Activated CD4-positive, alpha-beta memory T cell treated with anti-CD3 and anti-CD28 coated beads, Interleukin-2, amount 10 ng/mL, durations not matched to agents 7 days and 5 days (primary cell): ENCODE measurements at regions not wholly inside any gene's neighbourhood (a gene's known extent, or its start where the extent isn't known, plus 50 kb on each side); places are given as distances from the start of the nearest gene placed in this dataset.

Experiments used
- CTCF ChIA-PET: fragments of 350-600 bp; sonication (Branson Sonifier 250); formaldehyde crosslinking; loops from one replicate; lab custom pipeline; 2021; ENCODE audit warnings: antibody characterized with exemption, inconsistent platforms; lab: Charles Lee
- POLR2A ChIA-PET: fragments of 350-600 bp; sonication (Branson Sonifier 250); formaldehyde crosslinking; loops from one replicate; lab custom pipeline; 2021; ENCODE audit warnings: antibody characterized with exemption; lab: Charles Lee
- DNase-seq: peaks from one replicate; pipeline ENCODE4 v3.0.0-alpha.2; 2020
- H3K27ac Mint-ChIP-seq: one replicate; pipeline ENCODE4 v1.8.0; 2021; ENCODE audit warnings: mild to moderate bottlenecking, mixed read lengths
- H3K27me3 Mint-ChIP-seq: one replicate; pipeline ENCODE4 v1.8.0; 2021; ENCODE audit warnings: mixed read lengths
- H3K36me3 Mint-ChIP-seq: one replicate; pipeline ENCODE4 v1.8.0; 2021; ENCODE audit warnings: low read depth, mixed read lengths
- H3K4me1 Mint-ChIP-seq: one replicate; pipeline ENCODE4 v1.8.0; 2021; ENCODE audit warnings: mixed read lengths
- H3K4me3 Mint-ChIP-seq: one replicate; pipeline ENCODE4 v1.8.0; 2021; ENCODE audit warnings: mild to moderate bottlenecking, mixed read lengths
- H3K9me3 Mint-ChIP-seq: one replicate; pipeline ENCODE4 v1.8.0; 2021; ENCODE audit warnings: mixed read lengths

- H3K27ac Mint-ChIP-seq: no peak overlapping the region
- POLR2A ChIA-PET: no interaction called here
- H3K9me3 Mint-ChIP-seq: no peaks in the 10 kb centered on the region
- H3K27me3 Mint-ChIP-seq: no peaks in the 10 kb centered on the region
- H3K36me3 Mint-ChIP-seq: no peaks in the 10 kb centered on the region
- CTCF ChIA-PET: interaction anchor here (1.9 kb wide), 1 partner anchor 190 kb away, joined by 10 read pairs; no protein-coding TSS in a partner anchor
- no peak overlapping the region for H3K4me3 Mint-ChIP-seq
- no peak for DNase-seq
- H3K4me1 Mint-ChIP-seq: no peaks in the 10 kb centered on the region
Measured at GRCh38 chr13:31427151-31428100, 227.7 kb downstream of the B3GLCT start.

GRCh38 chr13:31431722-31432137 lies 232.0 kb downstream of the B3GLCT start:
- Mint-ChIP-seq H3K27ac (no peak overlapping the region), H3K27me3 (peaks cover 6% of the 10 kb centered on the region), H3K36me3 (no peaks in the 10 kb centered on the region), H3K9me3 (no peaks in the 10 kb centered on the region), H3K4me3 (no peak overlapping the region), H3K4me1 (no peaks in the 10 kb centered on the region)
- DNase-seq: peak; percentile 60
- POLR2A ChIA-PET: no interaction called here
- CTCF ChIA-PET: interaction anchor here (0.6 to 1.4 kb wide), 8 partner anchors 9 to 543 kb away, joined by 3 to 6 read pairs (median 4); no protein-coding TSS in a partner anchor

- H3K27me3 Mint-ChIP-seq: peaks cover 15% of the 10 kb centered on the region
- CTCF ChIA-PET: interaction anchor here (1.2 to 1.4 kb wide), 3 partner anchors 9 to 23 kb away, joined by 3 to 10 read pairs (median 3); no protein-coding TSS in a partner anchor
- no peaks in the 10 kb centered on the region for H3K4me1 Mint-ChIP-seq
- no peak for DNase-seq
- no peak overlapping the region for H3K27ac Mint-ChIP-seq
- POLR2A ChIA-PET: no interaction called here
- H3K4me3 Mint-ChIP-seq: no peak overlapping the region
- H3K9me3 Mint-ChIP-seq: no peaks in the 10 kb centered on the region
- no peaks in the 10 kb centered on the region for H3K36me3 Mint-ChIP-seq
Measured at GRCh38 chr13:31433207-31433606, 233.4 kb downstream of the B3GLCT start.

- Mint-ChIP-seq H3K27ac (no peak overlapping the region), H3K4me3 (no peak overlapping the region), H3K36me3 (no peaks in the 10 kb centered on the region), H3K4me1 (no peaks in the 10 kb centered on the region), H3K27me3 (peaks cover 18% of the 10 kb centered on the region), H3K9me3 (no peaks in the 10 kb centered on the region)
- CTCF ChIA-PET: interaction anchor here (1.2 to 1.4 kb wide), 3 partner anchors 9 to 23 kb away, joined by 3 to 10 read pairs (median 3); no protein-coding TSS in a partner anchor
- no peak for DNase-seq
- POLR2A ChIA-PET: no interaction called here
Measured at GRCh38 chr13:31433746-31434145, 234.0 kb downstream of the B3GLCT start.

GRCh38 chr13:31434613-31435012 lies 234.8 kb downstream of the B3GLCT start:
- H3K4me1 Mint-ChIP-seq: no peaks in the 10 kb centered on the region
- H3K27ac Mint-ChIP-seq: no peak overlapping the region
- H3K9me3 Mint-ChIP-seq: no peaks in the 10 kb centered on the region
- no peaks in the 10 kb centered on the region for H3K36me3 Mint-ChIP-seq
- DNase-seq: no peak
- H3K27me3 Mint-ChIP-seq: peaks cover 21% of the 10 kb centered on the region
- CTCF ChIA-PET: no interaction called here
- POLR2A ChIA-PET: no interaction called here
- no peak overlapping the region for H3K4me3 Mint-ChIP-seq

- H3K4me1 Mint-ChIP-seq: no peaks in the 10 kb centered on the region
- no peak overlapping the region for H3K27ac Mint-ChIP-seq
- CTCF ChIA-PET: no interaction called here
Measured at GRCh38 chr13:31435536-31435935, 235.8 kb downstream of the B3GLCT start.

GRCh38 chr13:31436478-31436877 lies 236.7 kb downstream of the B3GLCT start:
- Mint-ChIP-seq H3K27ac (no peak overlapping the region), H3K4me1 (no peaks in the 10 kb centered on the region), H3K36me3 (no peaks in the 10 kb centered on the region), H3K27me3 (peaks cover 23% of the 10 kb centered on the region), H3K4me3 (no peak overlapping the region), H3K9me3 (no peaks in the 10 kb centered on the region)
- DNase-seq: no peak
- ChIA-PET POLR2A (no interaction called here), CTCF (no interaction called here)

More at GRCh38 chr13:31435536-31435935, 235.8 kb downstream of the B3GLCT start:
- H3K36me3 Mint-ChIP-seq: no peaks in the 10 kb centered on the region
- peaks cover 23% of the 10 kb centered on the region for H3K27me3 Mint-ChIP-seq
- no peak for DNase-seq
- no peak overlapping the region for H3K4me3 Mint-ChIP-seq
- POLR2A ChIA-PET: no interaction called here
- H3K9me3 Mint-ChIP-seq: no peaks in the 10 kb centered on the region

- DNase-seq: no peak
- Mint-ChIP-seq H3K27me3 (peaks cover 23% of the 10 kb centered on the region), H3K4me3 (no peak overlapping the region), H3K36me3 (no peaks in the 10 kb centered on the region), H3K27ac (no peak overlapping the region), H3K9me3 (no peaks in the 10 kb centered on the region), H3K4me1 (no peaks in the 10 kb centered on the region)
- ChIA-PET POLR2A (no interaction called here), CTCF (no interaction called here)
Measured at GRCh38 chr13:31437975-31438374, 238.2 kb downstream of the B3GLCT start.

GRCh38 chr13:31440132-31440531 lies 240.4 kb downstream of the B3GLCT start:
- POLR2A ChIA-PET: no interaction called here
- no peaks in the 10 kb centered on the region for H3K4me1 Mint-ChIP-seq
- DNase-seq: no peak
- CTCF ChIA-PET: interaction anchor here (1.2 kb wide), 1 partner anchor 9 kb away, joined by 5 read pairs; no protein-coding TSS in a partner anchor
- no peak overlapping the region for H3K4me3 Mint-ChIP-seq
- H3K27me3 Mint-ChIP-seq: peaks cover 24% of the 10 kb centered on the region
- H3K36me3 Mint-ChIP-seq: no peaks in the 10 kb centered on the region
- H3K27ac Mint-ChIP-seq: no peak overlapping the region
- H3K9me3 Mint-ChIP-seq: no peaks in the 10 kb centered on the region

GRCh38 chr13:31441800-31442510 lies 242.2 kb downstream of the B3GLCT start:
- Mint-ChIP-seq H3K4me3 (no peak overlapping the region), H3K9me3 (no peaks in the 10 kb centered on the region), H3K27ac (no peak overlapping the region), H3K36me3 (no peaks in the 10 kb centered on the region), H3K27me3 (peaks cover 23% of the 10 kb centered on the region), H3K4me1 (no peaks in the 10 kb centered on the region)
- ChIA-PET POLR2A (no interaction called here), CTCF (interaction anchor here (1.0 kb wide), 1 partner anchor 11 kb away, joined by 3 read pairs; no protein-coding TSS in a partner anchor)
- no peak for DNase-seq

GRCh38 chr13:31442571-31442970 lies 242.8 kb downstream of the B3GLCT start:
- DNase-seq: no peak
- Mint-ChIP-seq H3K9me3 (no peaks in the 10 kb centered on the region), H3K4me1 (no peaks in the 10 kb centered on the region), H3K4me3 (no peak overlapping the region), H3K27ac (no peak overlapping the region), H3K27me3 (peaks cover 21% of the 10 kb centered on the region), H3K36me3 (no peaks in the 10 kb centered on the region)
- POLR2A ChIA-PET: no interaction called here
- CTCF ChIA-PET: interaction anchor here (0.7 to 1.0 kb wide), 2 partner anchors 11 to 752 kb away, joined by 3 read pairs; no protein-coding TSS in a partner anchor

GRCh38 chr13:31444266-31444856 lies 244.6 kb downstream of the B3GLCT start:
- Mint-ChIP-seq H3K36me3 (no peaks in the 10 kb centered on the region), H3K27me3 (peaks cover 16% of the 10 kb centered on the region), H3K27ac (no peak overlapping the region), H3K9me3 (no peaks in the 10 kb centered on the region), H3K4me1 (no peaks in the 10 kb centered on the region), H3K4me3 (no peak overlapping the region)
- CTCF ChIA-PET: no interaction called here
- POLR2A ChIA-PET: no interaction called here
- DNase-seq: no peak

GRCh38 chr13:31452525-31452924 lies 252.8 kb downstream of the B3GLCT start:
- DNase-seq: no peak
- Mint-ChIP-seq H3K9me3 (no peaks in the 10 kb centered on the region), H3K27me3 (peaks cover 6% of the 10 kb centered on the region), H3K4me3 (no peak overlapping the region), H3K27ac (no peak overlapping the region), H3K4me1 (no peaks in the 10 kb centered on the region), H3K36me3 (no peaks in the 10 kb centered on the region)
- ChIA-PET CTCF (no interaction called here), POLR2A (no interaction called here)
